Upper lobe of left lung (tissue), 4 donors: ENCODE measurements at regions not wholly inside any gene's neighbourhood (a gene's known extent, or its start where the extent isn't known, plus 50 kb on each side); places are given as distances from the start of the nearest gene placed in this dataset.

Source experiments
- CTCF ChIP-seq, 6 experiments: fragments of 450-650 bp in 4 of 6; fragments of 200-600 bp in 2 of 6; sonication (generic) in 2 of 6; IDR thresholded peaks; one replicate each; pipeline ENCODE4 v1.5.1; 2016 to 2019; ENCODE audit warnings: antibody characterized with exemption in 6 of 6
- EP300 ChIP-seq, 4 donors: sonication (generic); formaldehyde crosslinking; IDR thresholded peaks; one replicate each; pipeline ENCODE4 v1.5.1; 2017; ENCODE audit warnings: antibody characterized with exemption in 4 of 4, control low read depth in 2 of 4
- POLR2AphosphoS5 ChIP-seq, 2 donors: sonication (generic); formaldehyde crosslinking; IDR thresholded peaks; one replicate each; pipeline ENCODE4 v1.5.1; 2017; ENCODE audit warnings: antibody characterized with exemption in 2 of 2

- no peak for TF ChIP-seq POLR2AphosphoS5 (IDR thresholded peaks at IDR 0.05)
- no peak for TF ChIP-seq CTCF (IDR thresholded peaks at IDR 0.05)
- no peak for TF ChIP-seq EP300 (IDR thresholded peaks at IDR 0.05)
These were observed 78.3 kb upstream of the NFASC start for GRCh38 chr1:204792354-204792692.
